GM12878 (cell line): ENCODE measurements at regions not wholly inside any gene's neighbourhood (a gene's known extent, or its start where the extent isn't known, plus 50 kb on each side); places are given as distances from the start of the nearest gene placed in this dataset.

Experiments used
- ATAC-seq: fragments of 200-7000 bp; cut with Tn5 transposase; 3 replicates; pipeline ENCODE4 v1.9.1; 2020; ENCODE audit warnings: mild to moderate bottlenecking, moderate library complexity
- BruUV-seq: library from RNA; stranded (reverse); fragments of 400-500 nt; replicated peaks from 2 replicates; lab custom pipeline; 2021; lab: Mats Ljungman, UMichigan
- CTCF ChIA-PET: fragments of 300-600 bp; sonication (Branson Sonifier 250); formaldehyde crosslinking; extraction: SDS; loops from one replicate; lab custom pipeline; 2021; ENCODE audit warnings: inconsistent platforms; lab: Yijun Ruan, JAX
- POLR2A ChIA-PET: fragments of 350-600 bp; formaldehyde crosslinking; extraction: SDS; loops from one replicate; lab custom pipeline; 2021; ENCODE audit warnings: inconsistent platforms; lab: Charles Lee
- RAD21 ChIA-PET: fragments of 300-600 bp; sonication (Branson Sonifier 250); formaldehyde crosslinking; loops from one replicate; lab custom pipeline; 2023; ENCODE audit warnings: antibody characterized with exemption; ENCODE audit not compliant: unreplicated experiment; lab: Charles Lee
- SMC1A ChIA-PET: fragments of 300-600 bp; sonication (Branson Sonifier 250); formaldehyde crosslinking; loops from one replicate; lab custom pipeline; 2023; ENCODE audit not compliant: unreplicated experiment, uncharacterized antibody; lab: Charles Lee
- DNase-seq: peaks from one replicate; pipeline ENCODE4 v3.0.0-alpha.2; 2011; ENCODE audit warnings: low read depth, low spot score
- FAIRE-seq: peaks from 3 replicates; lab custom pipeline; 2011; peaks lifted over from hg19 to GRCh38; lab: Jason Lieb, UNC
- H2AFZ ChIP-seq: 2 replicates; pipeline ENCODE4 v1.6.0; 2011; ENCODE audit warnings: low read depth, low read length, control low read depth; ENCODE audit not compliant: control insufficient read depth
- H3K27ac ChIP-seq: 2 replicates; pipeline ENCODE4 v1.5.1; 2011; ENCODE audit warnings: control low read depth; ENCODE audit not compliant: control insufficient read depth, insufficient read depth
- H3K27me3 ChIP-seq, 2 experiments: replicated peaks in 1 of 2; 2 replicates each; pipeline versions ENCODE4 v1.6.0 to v1.6.1; 2011; ENCODE audit warnings: low read length in 1 of 2; ENCODE audit not compliant: control insufficient read depth in 2 of 2, insufficient read depth in 2 of 2
- H3K36me3 ChIP-seq, 2 experiments: 2 replicates each; pipeline ENCODE4 v1.5.1; 2011; ENCODE audit warnings: low read length in 1 of 2; ENCODE audit not compliant: control insufficient read depth in 2 of 2, insufficient read depth in 2 of 2
- H3K4me1 ChIP-seq: 2 replicates; pipeline ENCODE4 v1.6.1; 2011; ENCODE audit warnings: mild to moderate bottlenecking, low read length, moderate library complexity, mixed read lengths; ENCODE audit not compliant: control insufficient read depth, insufficient read depth
- H3K4me2 ChIP-seq: 2 replicates; pipeline ENCODE4 v1.6.0; 2011; ENCODE audit warnings: control low read depth; ENCODE audit not compliant: control insufficient read depth, insufficient read depth
- H3K4me3 ChIP-seq: fragments of 200-600 bp; sonication (generic); 2 replicates; pipeline ENCODE4 v1.5.1; 2016
- H3K79me2 ChIP-seq: 2 replicates; pipeline ENCODE4 v1.6.0; 2011; ENCODE audit warnings: low read length; ENCODE audit not compliant: control insufficient read depth, insufficient read depth
- H3K9ac ChIP-seq: 2 replicates; pipeline ENCODE4 v1.8.0; 2011; ENCODE audit warnings: low read length, control low read depth, mixed read lengths; ENCODE audit not compliant: control insufficient read depth, insufficient read depth
- H3K9me3 ChIP-seq: replicated peaks from 3 replicates; pipeline ENCODE4 v1.5.1; 2011; ENCODE audit warnings: mild to moderate bottlenecking, low read length; ENCODE audit not compliant: control insufficient read depth, insufficient read depth
- H4K20me1 ChIP-seq: 2 replicates; pipeline ENCODE4 v1.6.0; 2011; ENCODE audit not compliant: control insufficient read depth, insufficient read depth
- CREM ChIP-seq: IDR thresholded peaks from 2 replicates; pipeline ENCODE4 v1.6.1; 2014; ENCODE audit warnings: antibody characterized with exemption, low read depth
- GATAD2B ChIP-seq: fragments of 450-650 bp; conservative IDR thresholded peaks from 2 replicates; pipeline ENCODE4 v1.6.1; 2017; ENCODE audit warnings: low read depth, mild to moderate bottlenecking, moderate library complexity
- NFXL1 ChIP-seq: fragments of 450-650 bp; IDR thresholded peaks from 2 replicates; pipeline ENCODE4 v1.6.1; 2017; ENCODE audit warnings: antibody characterized with exemption, mild to moderate bottlenecking, borderline replicate concordance
- NR2C1 ChIP-seq: fragments of 450-650 bp; IDR thresholded peaks from 2 replicates; pipeline ENCODE4 v1.6.1; 2017; ENCODE audit warnings: antibody characterized with exemption, mild to moderate bottlenecking, moderate library complexity
- SMAD1 ChIP-seq: fragments of 450-650 bp; IDR thresholded peaks from 2 replicates; pipeline ENCODE4 v1.6.1; 2018; ENCODE audit warnings: mild to moderate bottlenecking, low read depth; ENCODE audit not compliant: partially characterized antibody
- STAT3 ChIP-seq: IDR thresholded peaks from 2 replicates; pipeline ENCODE4 v1.6.1; 2011; ENCODE audit warnings: low read depth, low read length, improper control_type of control experiment
- TBL1XR1 ChIP-seq: IDR thresholded peaks from 2 replicates; pipeline ENCODE4 v1.6.1; 2012; ENCODE audit warnings: low read depth, low read length, improper control_type of control experiment
- YBX1 ChIP-seq: fragments of 450-650 bp; IDR thresholded peaks from 2 replicates; pipeline ENCODE4 v1.6.1; 2016; ENCODE audit warnings: antibody characterized with exemption
- ZNF384 ChIP-seq: IDR thresholded peaks from 2 replicates; pipeline ENCODE4 v1.6.1; 2012; ENCODE audit warnings: low read depth, mild to moderate bottlenecking, low read length, improper control_type of control experiment, borderline replicate concordance
- WGBS: methylation state at CpG from one replicate; pipeline ENCODE4 v1.1.6; 2016; ENCODE audit warnings: low lambda C conversion rate; ENCODE audit not compliant: insufficient replicate concordance, insufficient coverage; ENCODE audit errors: missing lambda C conversion rate; 5-methylcytosine and 5-hydroxymethylcytosine counted together
- in situ Hi-C: fragments of 300-500 bp; cut with MboI; formaldehyde crosslinking; loops from 9 replicates; pipeline ENCODE4 v1.14.3; 2018; ENCODE audit warnings: mixed read lengths
- intact Hi-C: fragments of 100-400 bp; cut with micrococcal nuclease; formaldehyde crosslinking; loops from one replicate; pipeline ENCODE4 v1.14.2; 2022; ENCODE audit not compliant: unreplicated experiment
- TF ChIP-seq, protein P1 (sequence below): fragments of 450-650 bp; IDR thresholded peaks from 2 replicates; pipeline ENCODE4 v1.6.1; 2014; ENCODE audit warnings: mild to moderate bottlenecking

DNA sequence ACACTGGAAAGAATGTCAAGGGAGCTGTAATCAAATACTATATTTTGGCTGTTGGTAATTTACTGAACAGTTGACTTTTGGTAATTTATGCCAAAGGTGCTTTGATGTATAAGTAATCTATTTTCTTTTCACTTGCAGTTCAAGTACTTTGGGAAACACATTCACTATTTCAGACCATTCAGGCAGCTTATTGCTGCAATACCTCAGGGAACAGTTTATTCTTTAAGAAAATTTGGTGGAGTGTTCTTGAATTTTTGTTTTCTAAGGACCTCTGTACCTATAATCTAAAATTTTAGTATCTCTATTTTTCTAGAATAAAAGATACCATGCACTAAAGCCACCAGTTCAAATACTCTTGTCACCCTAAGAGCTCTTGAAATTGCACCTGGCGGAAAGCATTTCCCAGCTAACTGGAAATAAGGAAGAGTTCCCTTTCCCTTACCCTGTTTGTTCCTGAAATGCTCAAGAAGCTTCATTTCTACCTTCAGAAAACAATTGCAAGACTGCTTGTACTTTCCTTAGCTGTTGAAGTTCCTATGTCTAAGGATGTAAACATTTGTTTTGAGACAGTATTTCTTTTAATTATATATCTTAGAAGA is 633.5 kb upstream of the FAT1 start:
- intact Hi-C loops: no loop called here
- POLR2A ChIA-PET: no interaction called here
- in situ Hi-C loops: no loop called here
- no peak for ATAC-seq
- H3K4me3 ChIP-seq: no peak overlapping the region
- CTCF ChIA-PET: no interaction called here
- no TSS peak for BruUV-seq
- H3K27ac ChIP-seq: no peak overlapping the region
- H3K36me3 ChIP-seq: no peaks in the 10 kb centered on the region
- RAD21 ChIA-PET: no interaction called here
- H3K9me3 ChIP-seq: no peaks in the 10 kb centered on the region
- no peak overlapping the region for H3K4me2 ChIP-seq
- SMC1A ChIA-PET: interaction anchor here (0.6 kb wide), 1 partner anchor 306 kb away, joined by 4 read pairs; no protein-coding TSS in a partner anchor
- FAIRE-seq: no peak
- H3K4me1 ChIP-seq: no peaks in the 10 kb centered on the region
- 4% methylated on average over 1 of the region's 1 CpG for WGBS
- H2AFZ ChIP-seq: no peak overlapping the region
- TF ChIP-seq SMAD1: no peak
- no peak for TF ChIP-seq STAT3
- no peak for TF ChIP-seq GATAD2B
- no peak for TF ChIP-seq YBX1
- TF ChIP-seq, protein P1, sequence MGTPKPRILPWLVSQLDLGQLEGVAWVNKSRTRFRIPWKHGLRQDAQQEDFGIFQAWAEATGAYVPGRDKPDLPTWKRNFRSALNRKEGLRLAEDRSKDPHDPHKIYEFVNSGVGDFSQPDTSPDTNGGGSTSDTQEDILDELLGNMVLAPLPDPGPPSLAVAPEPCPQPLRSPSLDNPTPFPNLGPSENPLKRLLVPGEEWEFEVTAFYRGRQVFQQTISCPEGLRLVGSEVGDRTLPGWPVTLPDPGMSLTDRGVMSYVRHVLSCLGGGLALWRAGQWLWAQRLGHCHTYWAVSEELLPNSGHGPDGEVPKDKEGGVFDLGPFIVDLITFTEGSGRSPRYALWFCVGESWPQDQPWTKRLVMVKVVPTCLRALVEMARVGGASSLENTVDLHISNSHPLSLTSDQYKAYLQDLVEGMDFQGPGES: no peak
- no peaks in the 10 kb centered on the region for H3K27me3 ChIP-seq
- no peak overlapping the region for H3K9ac ChIP-seq
- DNase-seq: no peak
- no peaks in the 10 kb centered on the region for H4K20me1 ChIP-seq
- H3K79me2 ChIP-seq: no peaks in the 10 kb centered on the region

DNA sequence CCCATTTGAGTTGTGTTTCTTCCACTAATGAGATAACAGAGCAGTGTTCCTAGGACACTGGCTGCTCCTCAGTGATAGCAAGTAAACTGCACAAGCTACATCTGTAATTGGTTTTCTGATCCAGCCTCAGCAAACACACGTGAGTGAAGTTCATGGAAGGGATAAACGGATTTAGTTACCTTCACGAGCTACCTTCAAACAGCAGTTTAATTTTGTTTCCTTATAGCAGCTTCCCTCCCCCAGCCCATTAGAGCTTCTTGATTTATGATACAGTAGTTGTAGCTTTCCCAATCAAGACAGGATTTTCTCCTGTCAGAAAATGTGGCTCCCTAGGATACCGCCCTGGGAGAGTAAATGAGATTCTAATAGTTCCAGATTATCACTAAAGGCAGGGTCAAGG is 634.2 kb upstream of the FAT1 start:
- Histone ChIP-seq H2AFZ (no peak overlapping the region), H3K4me2 (no peak overlapping the region), H3K9ac (no peak overlapping the region), H3K9me3 (no peaks in the 10 kb centered on the region), H3K36me3 (no peaks in the 10 kb centered on the region), H3K4me1 (no peaks in the 10 kb centered on the region), H3K4me3 (no peak overlapping the region), H4K20me1 (no peaks in the 10 kb centered on the region), H3K27me3 (no peaks in the 10 kb centered on the region), H3K27ac (no peak overlapping the region), H3K79me2 (no peaks in the 10 kb centered on the region)
- CTCF ChIA-PET: no interaction called here
- SMC1A ChIA-PET: interaction anchor here (1.1 kb wide), 1 partner anchor 10 kb away, joined by 4 read pairs; no protein-coding TSS in a partner anchor
- BruUV-seq: no TSS peak
- in situ Hi-C loops (no loop called here), intact Hi-C loops (no loop called here)
- DNase-seq (no peak), FAIRE-seq (no peak), ATAC-seq (no peak)
- 26% methylated on average over 4 of the region's 4 CpGs for WGBS
- RAD21 ChIA-PET: no interaction called here
- TF ChIP-seq NR2C1 (no peak), TBL1XR1 (no peak), CREM (no peak), NFXL1 (no peak), ZNF384 (no peak)
- POLR2A ChIA-PET: no interaction called here
